ENCODE measurements at regions not wholly inside any gene's neighbourhood (a gene's known extent, or its start where the extent isn't known, plus 50 kb on each side); places are given as distances from the start of the nearest gene placed in this dataset.

- TF ChIP-seq CTCF (IDR thresholded peaks at IDR 0.05) (no peak), POLR2A (IDR thresholded peaks at IDR 0.05) (no peak)
These were observed 178.5 kb upstream of the DEPDC1 start for GRCh38 chr1:68675336-68675735.
